HG03097 (cell line): ENCODE measurements at regions not wholly inside any gene's neighbourhood (a gene's known extent, or its start where the extent isn't known, plus 50 kb on each side); places are given as distances from the start of the nearest gene placed in this dataset.

Source experiments
- ATAC-seq: cut with Tn5 transposase; IDR thresholded peaks from one replicate; pipeline ENCODE4 v1.9.1; 2021; ENCODE audit not compliant: unreplicated experiment, low FRiP score

DNA sequence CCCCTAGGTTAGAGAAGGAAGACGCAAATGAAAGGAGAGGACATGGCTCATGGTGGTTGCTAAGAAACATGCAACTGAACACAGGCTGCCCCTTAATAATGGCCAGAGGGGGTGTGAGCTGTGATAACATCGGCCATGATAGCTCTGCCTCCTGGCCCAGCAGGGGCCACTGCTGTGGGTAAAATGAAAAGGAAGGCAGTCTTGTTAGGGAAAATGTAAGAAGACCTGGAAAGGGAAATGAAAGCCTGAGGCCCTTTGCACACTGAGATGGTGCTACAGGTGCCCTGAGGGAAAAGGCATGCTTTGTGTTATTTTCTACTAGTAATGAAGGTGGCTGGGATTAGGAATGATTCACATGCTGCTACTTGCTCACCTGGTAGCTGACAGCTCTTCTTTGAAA lies 123.6 kb upstream of the MID1 start:
- ATAC-seq: no peak

DNA sequence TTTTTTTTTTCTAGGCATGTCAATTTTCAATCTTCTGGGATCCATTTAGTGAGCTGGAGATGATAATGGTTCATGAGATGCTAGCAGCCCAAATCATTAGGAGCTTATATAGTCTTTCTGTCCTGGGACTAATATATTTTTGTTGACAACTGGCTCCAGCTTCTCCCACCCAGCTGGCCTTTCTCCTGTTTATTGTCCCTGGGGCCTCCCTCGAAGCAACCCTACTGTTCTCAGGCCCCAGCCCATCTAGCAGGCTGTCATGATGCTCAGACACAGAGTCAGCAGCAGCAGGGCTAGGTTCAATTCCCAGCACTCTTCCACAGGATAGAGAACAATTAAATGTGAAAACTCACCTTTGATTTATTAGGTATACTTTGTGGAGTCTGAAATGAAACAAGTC lies 127.6 kb upstream of the MID1 start:
- ATAC-seq: no peak

DNA sequence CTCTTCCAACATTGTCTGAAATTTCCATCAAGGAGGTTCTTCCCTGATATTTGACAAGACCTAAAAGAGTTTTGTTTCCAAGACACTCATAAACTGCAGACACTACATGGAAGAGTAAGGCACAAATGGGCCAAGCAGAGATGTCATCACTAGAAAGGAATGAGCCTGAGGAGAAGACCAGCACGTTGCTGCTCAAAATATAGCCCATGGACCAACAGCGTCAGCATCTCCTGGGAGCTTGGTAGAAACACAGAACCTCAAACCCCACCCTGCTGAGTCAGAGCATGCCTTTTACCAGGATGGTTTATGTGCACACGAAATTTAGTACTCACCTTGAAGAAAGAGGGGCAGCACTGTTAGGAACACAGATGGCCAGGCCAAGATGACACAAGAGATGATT lies 128.7 kb upstream of the MID1 start:
- no peak for ATAC-seq

GRCh38 chrX:10750581-10750980 lies 130.2 kb upstream of the MID1 start:
- ATAC-seq: no peak

DNA sequence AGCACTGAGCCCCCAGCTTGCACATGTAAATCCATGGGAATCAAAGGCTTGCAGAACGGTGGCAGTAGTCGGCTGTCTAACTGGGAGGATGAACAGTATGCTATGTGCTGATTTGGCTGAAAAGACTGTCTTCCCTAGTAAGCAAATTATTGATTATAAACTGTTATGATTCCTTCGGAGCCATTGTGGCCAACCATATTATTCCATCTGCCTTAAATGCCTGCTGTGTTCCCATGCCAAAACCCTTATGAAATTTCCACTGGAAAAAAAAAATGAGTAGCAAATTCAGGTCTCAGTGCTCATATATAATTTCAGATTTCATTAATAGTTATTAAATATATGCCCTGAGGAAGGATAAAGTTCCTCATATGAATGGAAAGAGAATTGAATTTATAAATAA lies 132.7 kb upstream of the MID1 start:
- no peak for ATAC-seq

DNA sequence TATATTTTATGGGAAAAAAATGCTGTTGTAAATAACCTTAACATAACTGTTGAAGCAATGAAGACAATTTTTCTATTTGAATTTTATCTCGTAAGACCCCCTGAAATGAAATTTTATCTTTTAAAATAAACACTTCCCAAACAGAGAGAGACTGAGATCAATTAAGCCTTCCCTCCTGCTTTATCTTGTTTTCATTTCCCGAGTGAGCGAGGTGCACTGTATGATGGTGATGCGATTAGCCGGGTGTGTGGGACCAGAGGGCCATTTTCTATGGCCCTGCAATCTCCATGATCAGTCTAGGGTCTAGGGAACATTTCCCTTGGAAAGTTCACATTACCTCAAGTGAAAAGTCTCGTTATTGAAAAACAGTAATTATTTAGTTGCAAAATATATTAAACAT lies 134.1 kb upstream of the MID1 start:
- ATAC-seq: no peak

- no peak for ATAC-seq
Measured at GRCh38 chrX:10755439-10756334, 135.3 kb upstream of the MID1 start.

- no peak for ATAC-seq
Measured at GRCh38 chrX:10756441-10756840, 136.1 kb upstream of the MID1 start.

DNA sequence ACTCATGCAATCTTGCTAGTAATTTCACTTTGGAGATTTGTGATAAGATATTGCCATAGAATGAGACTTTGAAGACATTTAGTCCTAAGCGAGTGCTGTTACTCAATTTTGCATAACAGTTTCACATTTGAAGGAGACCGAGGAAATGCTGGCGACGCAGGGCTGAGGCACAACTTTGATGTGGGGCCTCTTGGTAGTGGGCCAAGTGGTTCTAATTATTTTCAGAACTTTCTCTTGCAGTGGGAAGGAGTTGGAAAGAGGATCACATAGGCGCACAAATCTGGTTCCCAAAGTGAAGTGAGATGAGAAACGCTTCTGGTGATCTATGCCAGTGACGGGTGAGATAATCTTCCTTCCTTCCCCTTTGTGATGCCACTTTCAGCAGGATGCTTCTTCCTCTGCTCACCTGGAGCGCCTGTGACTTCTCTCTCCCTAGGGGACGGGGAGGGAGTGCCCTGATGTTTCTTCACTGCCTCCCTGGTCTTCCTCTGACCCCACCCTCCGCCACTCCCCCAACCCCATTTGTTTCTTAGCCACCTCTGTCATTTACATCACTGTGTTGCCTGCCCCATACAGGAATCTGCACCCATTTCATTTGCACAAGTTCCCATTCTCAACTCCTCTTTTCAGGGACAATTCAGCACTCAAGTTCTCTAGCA lies 138.9 kb upstream of the MID1 start:
- no peak for ATAC-seq

- ATAC-seq: no peak
Measured at GRCh38 chrX:10761447-10761846, 141.1 kb upstream of the MID1 start.

DNA sequence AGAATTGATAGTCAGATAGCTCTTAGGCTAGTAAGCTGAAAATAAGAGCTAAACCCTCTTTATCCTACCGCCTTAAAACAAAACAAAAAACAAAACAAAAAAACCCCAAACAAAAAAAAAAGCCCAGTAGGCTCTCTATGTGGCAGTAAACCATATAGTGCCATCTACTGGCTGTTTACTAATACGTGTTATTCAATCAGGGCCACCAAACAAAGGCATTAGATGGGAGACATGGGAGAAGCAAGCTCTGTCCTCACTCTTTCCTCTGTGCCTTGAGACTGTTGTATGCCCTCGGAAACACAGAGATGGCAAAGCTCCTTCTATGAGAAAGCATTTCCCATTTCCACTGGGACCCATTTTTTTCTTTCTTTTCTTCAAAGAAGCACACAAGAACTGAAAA lies 148.8 kb upstream of the MID1 start:
- no peak for ATAC-seq

GRCh38 chrX:10769696-10770619 lies 149.6 kb upstream of the MID1 start:
- ATAC-seq: no peak

- no peak for ATAC-seq
Measured at GRCh38 chrX:10773318-10773717, 152.9 kb upstream of the MID1 start.

DNA sequence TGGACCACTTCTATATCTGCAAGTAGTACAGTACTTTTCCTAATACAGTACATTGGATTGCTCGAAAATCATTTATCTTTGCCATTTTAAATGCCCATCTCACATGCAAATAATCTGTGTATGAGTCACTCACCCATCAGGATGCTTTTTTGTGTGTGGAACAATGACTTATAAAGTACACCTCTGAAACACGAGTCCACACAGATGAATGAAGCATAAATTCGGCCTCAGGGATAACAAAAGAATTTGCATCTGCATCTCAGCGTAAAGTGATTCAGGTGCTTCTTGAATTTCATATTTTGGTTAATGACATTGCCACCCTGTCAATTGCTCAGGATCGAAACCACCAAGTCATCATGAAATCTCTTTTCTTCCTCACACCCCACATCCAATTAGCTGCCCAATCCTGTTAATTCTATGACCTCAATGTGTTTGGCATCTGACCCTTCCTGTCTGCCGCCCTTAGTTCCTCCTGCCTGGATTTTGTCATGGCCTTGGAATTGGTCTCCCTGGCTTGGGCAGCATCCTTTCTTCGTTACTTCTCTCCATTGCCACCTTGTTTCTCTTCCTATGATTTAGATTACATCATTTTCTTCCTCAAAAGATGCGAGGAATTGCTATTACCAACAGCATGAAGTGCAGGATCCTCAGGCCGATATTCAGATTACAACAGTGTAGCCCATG lies 161.6 kb upstream of the MID1 start:
- no peak for ATAC-seq

GRCh38 chrX:10783451-10783995 lies 163.1 kb upstream of the MID1 start:
- no peak for ATAC-seq

- ATAC-seq: no peak
Measured at GRCh38 chrX:10787264-10787663, 166.9 kb upstream of the MID1 start.

DNA sequence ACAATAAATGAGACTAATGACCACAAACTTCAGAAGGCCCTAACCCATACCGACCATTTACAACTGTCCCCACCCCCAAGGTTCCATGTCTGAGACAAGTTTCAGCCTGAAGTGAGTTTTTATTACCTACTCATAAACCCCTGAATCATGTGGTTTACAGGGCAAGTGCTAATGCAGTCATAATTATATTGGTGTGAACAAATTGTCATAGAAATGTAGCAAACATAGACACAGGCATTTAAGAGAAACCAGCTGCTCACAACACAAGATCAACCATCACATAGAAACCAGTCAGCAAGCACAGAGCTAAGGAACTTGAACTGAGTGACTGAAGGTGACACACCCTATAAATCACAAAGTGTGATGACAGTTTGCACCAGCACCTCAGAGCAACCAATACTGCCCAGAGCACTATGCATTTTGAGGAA lies 173.8 kb upstream of the MID1 start:
- no peak for ATAC-seq

DNA sequence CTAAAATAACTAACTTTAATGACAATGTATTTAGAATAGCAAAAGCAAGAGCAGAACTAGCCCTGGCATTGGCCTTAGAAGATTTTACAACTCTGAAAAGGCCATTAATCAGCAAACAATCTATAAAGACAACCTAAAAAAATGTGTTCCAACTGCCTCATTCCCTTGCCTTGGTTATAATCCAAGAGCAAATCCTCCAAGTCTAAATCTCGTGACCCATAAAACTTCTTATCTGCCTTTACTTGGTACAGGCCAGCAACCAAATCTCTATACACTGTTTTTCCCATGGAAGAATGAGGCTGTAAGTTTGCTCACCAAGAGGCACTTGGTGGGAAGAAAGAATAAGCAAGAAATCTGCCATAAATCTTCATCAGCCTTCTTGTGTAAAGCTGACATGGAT lies 175.3 kb upstream of the MID1 start:
- no peak for ATAC-seq

GRCh38 chrX:10797466-10797865 lies 177.1 kb upstream of the MID1 start:
- no peak for ATAC-seq

DNA sequence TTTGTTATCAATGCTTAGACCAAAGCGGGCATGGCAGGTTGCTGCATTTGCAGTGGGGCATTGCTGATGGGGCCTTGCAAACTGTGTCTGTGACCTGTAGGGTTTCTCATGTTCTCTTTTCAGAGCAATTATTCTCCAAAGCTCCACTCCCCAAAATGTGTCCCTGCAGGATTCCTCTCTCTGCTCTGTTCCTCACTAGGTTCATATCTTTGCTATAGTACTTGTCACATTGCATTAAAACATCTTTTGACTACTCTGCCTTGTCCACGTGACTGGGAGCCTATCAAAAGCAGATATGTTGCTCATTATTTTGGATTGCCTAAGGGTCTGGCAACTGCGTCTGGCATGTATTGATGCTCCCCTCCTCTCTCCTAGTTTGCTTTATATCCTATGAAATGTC lies 177.7 kb upstream of the MID1 start:
- ATAC-seq: no peak
